A549 (cell line): ENCODE measurements at regions not wholly inside any gene's neighbourhood (a gene's known extent, or its start where the extent isn't known, plus 50 kb on each side); places are given as distances from the start of the nearest gene placed in this dataset.

Source experiments
- ATAC-seq, 2 experiments: fragments of 200-7000 bp in 1 of 2; fragments of >200 bp in 1 of 2; cut with Nextera tagmentation in 1 of 2; cut with Tn5 transposase in 1 of 2; 3 replicates each; pipeline versions ENCODE4 v1.8.0 to v1.9.1; 2018 to 2020; ENCODE audit warnings: mild to moderate bottlenecking in 1 of 2, moderate library complexity in 1 of 2
- CTCF ChIA-PET: fragments of 300-600 bp; sonication (Branson Sonifier 250); formaldehyde crosslinking; extraction: SDS; loops from one replicate; lab custom pipeline; 2021; ENCODE audit warnings: antibody characterized with exemption, inconsistent platforms; lab: Yijun Ruan, JAX
- POLR2A ChIA-PET: fragments of 350-600 bp; formaldehyde crosslinking; extraction: SDS; loops from one replicate; lab custom pipeline; 2021; ENCODE audit warnings: antibody characterized with exemption, inconsistent platforms; lab: Yijun Ruan, JAX
- DNase-seq, 2 experiments: peaks; one replicate each; pipeline versions ENCODE4 v3.0.0 to v3.0.0-alpha.2; 2011 to 2016; ENCODE audit warnings: low read depth in 1 of 2, low spot score in 1 of 2
- FAIRE-seq: peaks from 2 replicates; lab custom pipeline; 2011; peaks lifted over from hg19 to GRCh38; lab: Jason Lieb, UNC
- H3K27ac ChIP-seq, 2 experiments: fragments of >200 bp; sonication (Bioruptor Twin); formaldehyde crosslinking; 3 replicates each; pipeline ENCODE4 v1.5.1; 2016 to 2017
- H3K4me1 ChIP-seq: fragments of >200 bp; sonication (Bioruptor Twin); formaldehyde crosslinking; 3 replicates; pipeline ENCODE4 v1.6.1; 2016
- H3K4me2 ChIP-seq: fragments of >200 bp; sonication (Bioruptor Twin); formaldehyde crosslinking; 3 replicates; pipeline ENCODE4 v1.6.1; 2016
- H3K4me3 ChIP-seq: fragments of >200 bp; sonication (Bioruptor Twin); formaldehyde crosslinking; 3 replicates; pipeline ENCODE4 v1.5.1; 2016
- H3K9me3 ChIP-seq: fragments of >200 bp; sonication (Bioruptor Twin); formaldehyde crosslinking; 3 replicates; pipeline ENCODE4 v1.6.1; 2016
- BHLHE40 ChIP-seq: IDR thresholded peaks from 2 replicates; pipeline ENCODE4 v1.6.1; 2012; ENCODE audit warnings: low read depth, low read length, inconsistent platforms
- CEBPB ChIP-seq, 2 experiments: fragments of >200 bp in 1 of 2; sonication (Bioruptor Twin) in 1 of 2; formaldehyde crosslinking in 1 of 2; IDR thresholded peaks; 2 replicates each; pipeline ENCODE4 v1.6.1; 2012 to 2016
- CHD2 ChIP-seq: fragments of 150-350 bp; IDR thresholded peaks from 2 replicates; pipeline ENCODE4 v1.6.1; 2014; ENCODE audit warnings: low read length; ENCODE audit not compliant: partially characterized antibody
- E2F6 ChIP-seq: IDR thresholded peaks from 2 replicates; pipeline ENCODE4 v1.6.1; 2012; ENCODE audit warnings: low read depth, borderline replicate concordance
- EHMT2 ChIP-seq: fragments of 200-600 bp; sonication (generic); IDR thresholded peaks from 2 replicates; pipeline ENCODE4 v1.6.1; 2016; ENCODE audit warnings: antibody characterized with exemption, low read depth, mild to moderate bottlenecking, moderate library complexity
- ELK1 ChIP-seq: fragments of 150-350 bp; IDR thresholded peaks from 2 replicates; pipeline ENCODE4 v1.6.1; 2014; ENCODE audit warnings: low read depth, mild to moderate bottlenecking, low read length
- ESRRA ChIP-seq: fragments of 150-350 bp; IDR thresholded peaks from 2 replicates; pipeline ENCODE4 v1.6.1; 2014; ENCODE audit warnings: mild to moderate bottlenecking, low read length, borderline replicate concordance
- FOSB ChIP-seq: fragments of 250-450 bp; sonication (Bioruptor Pico); IDR thresholded peaks from 2 replicates; pipeline ENCODE4 v1.5.0; 2020; ENCODE audit warnings: mild to moderate bottlenecking, moderate library complexity
- FOSL2 ChIP-seq, 2 experiments: fragments of 450-650 bp in 1 of 2; fragments of >200 bp in 1 of 2; sonication (Bioruptor Twin) in 1 of 2; formaldehyde crosslinking; IDR thresholded peaks; 2 replicates each; pipeline versions ENCODE4 v1.5.0 to v1.6.1; 2016 to 2020; ENCODE audit warnings: mild to moderate bottlenecking in 1 of 2, moderate library complexity in 1 of 2
- FOXS1 ChIP-seq: fragments of 250-450 bp; sonication (Bioruptor Pico); IDR thresholded peaks from 2 replicates; pipeline ENCODE4 v1.5.0; 2020; ENCODE audit warnings: mild to moderate bottlenecking, moderate library complexity
- HDAC2 ChIP-seq: fragments of 200-600 bp; sonication (generic); IDR thresholded peaks from 2 replicates; pipeline ENCODE4 v1.6.1; 2016
- HEYL ChIP-seq: fragments of 250-450 bp; sonication (Bioruptor Pico); IDR thresholded peaks from 2 replicates; pipeline ENCODE4 v1.8.0; 2021; ENCODE audit warnings: mild to moderate bottlenecking, moderate library complexity
- HMGXB4 ChIP-seq: fragments of 250-450 bp; sonication (Bioruptor Pico); IDR thresholded peaks from 2 replicates; pipeline ENCODE4 v1.5.0; 2021; ENCODE audit warnings: mild to moderate bottlenecking, moderate library complexity, borderline replicate concordance
- HOXA7 ChIP-seq: fragments of 250-450 bp; sonication (Bioruptor Pico); IDR thresholded peaks from 2 replicates; pipeline ENCODE4 v1.5.0; 2020; ENCODE audit warnings: mild to moderate bottlenecking, moderate library complexity
- HOXB13 ChIP-seq: fragments of 250-450 bp; sonication (Bioruptor Pico); IDR thresholded peaks from 2 replicates; pipeline ENCODE4 v1.5.0; 2020; ENCODE audit warnings: low read depth, mild to moderate bottlenecking, moderate library complexity
- HOXB5 ChIP-seq: fragments of 250-450 bp; sonication (Bioruptor Pico); IDR thresholded peaks from 2 replicates; pipeline ENCODE4 v1.5.0; 2020; ENCODE audit warnings: mild to moderate bottlenecking, moderate library complexity
- KDM5A ChIP-seq: fragments of 200-600 bp; sonication (generic); IDR thresholded peaks from 2 replicates; pipeline ENCODE4 v1.6.1; 2016; ENCODE audit warnings: antibody characterized with exemption, mild to moderate bottlenecking
- MAFK ChIP-seq: fragments of 450-650 bp; IDR thresholded peaks from 2 replicates; pipeline ENCODE4 v1.6.1; 2014; ENCODE audit not compliant: partially characterized antibody
- MYC ChIP-seq: IDR thresholded peaks from 2 replicates; pipeline ENCODE4 v1.6.1; 2012; ENCODE audit warnings: mild to moderate bottlenecking, inconsistent platforms, low read length, improper control_type of control experiment, borderline replicate concordance
- NR3C1 ChIP-seq: fragments of >200 bp; sonication (Bioruptor Twin); formaldehyde crosslinking; IDR thresholded peaks from 3 replicates; pipeline ENCODE4 v1.6.1; 2017
- POLR2A ChIP-seq: IDR thresholded peaks from 2 replicates; pipeline ENCODE4 v1.6.1; 2012; ENCODE audit warnings: mild to moderate bottlenecking, low read length
- RAD21 ChIP-seq, 2 experiments: fragments of >200 bp in 1 of 2; sonication (Bioruptor Twin) in 1 of 2; formaldehyde crosslinking in 1 of 2; IDR thresholded peaks in 1 of 2; conservative IDR thresholded peaks in 1 of 2; 2 replicates in 1 of 2; 3 replicates in 1 of 2; pipeline ENCODE4 v1.6.1; 2012 to 2018; ENCODE audit warnings: inconsistent platforms in 1 of 2
- SREBF2 ChIP-seq: fragments of 450-650 bp; IDR thresholded peaks from 2 replicates; pipeline ENCODE4 v1.6.1; 2014; ENCODE audit warnings: mild to moderate bottlenecking, moderate library complexity
- TP53 ChIP-seq: fragments of 250-450 bp; sonication (Bioruptor Pico); IDR thresholded peaks from 2 replicates; pipeline ENCODE4 v1.5.0; 2021; ENCODE audit warnings: mild to moderate bottlenecking, moderate library complexity
- USF2 ChIP-seq: fragments of 450-650 bp; IDR thresholded peaks from 2 replicates; pipeline ENCODE4 v1.6.1; 2014; ENCODE audit warnings: antibody characterized with exemption
- ZC3H11A ChIP-seq: fragments of 450-650 bp; IDR thresholded peaks from 2 replicates; pipeline ENCODE4 v1.6.1; 2014; ENCODE audit warnings: antibody characterized with exemption, mild to moderate bottlenecking
- ZFP36 ChIP-seq: fragments of 450-650 bp; IDR thresholded peaks from 2 replicates; pipeline ENCODE4 v1.6.1; 2014; ENCODE audit warnings: borderline replicate concordance; ENCODE audit not compliant: partially characterized antibody
- ZNF302 ChIP-seq: fragments of 250-450 bp; sonication (Bioruptor Pico); IDR thresholded peaks from 2 replicates; pipeline ENCODE4 v1.9.0; 2021; ENCODE audit warnings: inconsistent platforms, mild to moderate bottlenecking, moderate library complexity
- ZSCAN20 ChIP-seq: fragments of 250-450 bp; sonication (Bioruptor Pico); IDR thresholded peaks from 2 replicates; pipeline ENCODE4 v1.8.0; 2022; ENCODE audit warnings: mild to moderate bottlenecking, moderate library complexity
- WGBS: methylation state at CpG from one replicate; pipeline ENCODE4 v1.1.6; 2017; ENCODE audit errors: missing lambda C conversion rate; 5-methylcytosine and 5-hydroxymethylcytosine counted together

- DNase-seq, result no peak
- H3K4me3 ChIP-seq, result no peak overlapping the region
- ChIA-PET POLR2A (no interaction called here), CTCF (no interaction called here)
- H3K27ac ChIP-seq, result no peak overlapping the region
- WGBS, result 44% methylated on average over 5 of the region's 5 CpGs
- H3K4me1 ChIP-seq, result no peaks in the 10 kb centered on the region
- no peaks in the 10 kb centered on the region for H3K9me3 ChIP-seq
- H3K4me2 ChIP-seq, result no peak overlapping the region
- TF ChIP-seq MAFK, result no peak
- TF ChIP-seq ZSCAN20 (CRISPR knock-in tag), result no peak
- no peak for TF ChIP-seq HEYL
- TF ChIP-seq BHLHE40, result no peak
- no peak for TF ChIP-seq FOSB (CRISPR knock-in tag)
- TF ChIP-seq KDM5A, result no peak
- no peak for FAIRE-seq
- no peak for ATAC-seq
Measured at GRCh38 chrX:55326985-55327384, 62.3 kb upstream of the PAGE3 start.

- H3K27ac ChIP-seq, result no peak overlapping the region
- no peaks in the 10 kb centered on the region for H3K4me1 ChIP-seq
- no peak for ATAC-seq
- no peaks in the 10 kb centered on the region for H3K9me3 ChIP-seq
- ChIA-PET CTCF (no interaction called here), POLR2A (no interaction called here)
- TF ChIP-seq HOXB5 (CRISPR knock-in tag), result no peak
- no peak for TF ChIP-seq TP53 (CRISPR knock-in tag)
- TF ChIP-seq HEYL, result no peak
- TF ChIP-seq CEBPB (IDR thresholded peaks at IDR 0.05), result no peak
- no peak for TF ChIP-seq ZFP36
- no peak for TF ChIP-seq HOXA7 (CRISPR knock-in tag)
- TF ChIP-seq CHD2, result no peak
- TF ChIP-seq ESRRA, result no peak
- TF ChIP-seq NR3C1, result no peak
- TF ChIP-seq FOSL2 (IDR thresholded peaks at IDR 0.05), result no peak
- no peak for TF ChIP-seq FOSL2 (CRISPR knock-in tag; IDR thresholded peaks at IDR 0.05)
- no peak for TF ChIP-seq ELK1
- no peak for TF ChIP-seq MYC
- TF ChIP-seq FOXS1 (CRISPR knock-in tag), result no peak
- TF ChIP-seq USF2, result no peak
- WGBS, result 8% methylated on average over 1 of the region's 1 CpG
- no peak overlapping the region for H3K4me3 ChIP-seq
- DNase-seq, result no peak
- FAIRE-seq, result peak; percentile 39
- no peak overlapping the region for H3K4me2 ChIP-seq
Measured at GRCh38 chrX:55335296-55335695, 70.6 kb upstream of the PAGE3 start.

GRCh38 chrX:55336176-55336575 is 71.5 kb upstream of the PAGE3 start:
- DNase-seq (no peak), FAIRE-seq (no peak), ATAC-seq (no peak)
- Histone ChIP-seq H3K4me2 (no peak overlapping the region), H3K4me3 (no peak overlapping the region), H3K27ac (no peak overlapping the region), H3K9me3 (no peaks in the 10 kb centered on the region), H3K4me1 (no peaks in the 10 kb centered on the region)
- ChIA-PET CTCF (no interaction called here), POLR2A (no interaction called here)
- no peak for TF ChIP-seq HOXB13 (CRISPR knock-in tag)
- no peak for TF ChIP-seq NR3C1
- no peak for TF ChIP-seq ZNF302
- TF ChIP-seq MYC, result no peak
- no peak for TF ChIP-seq RAD21 (conservative IDR thresholded peaks at IDR 0.05 in 1 of 2, IDR thresholded peaks at IDR 0.05 in 1 of 2)
- TF ChIP-seq BHLHE40, result no peak
- no peak for TF ChIP-seq POLR2A
- no peak for TF ChIP-seq EHMT2
- TF ChIP-seq SREBF2, result no peak
- TF ChIP-seq E2F6, result no peak
- no peak for TF ChIP-seq MAFK
- TF ChIP-seq HDAC2, result no peak
- TF ChIP-seq HMGXB4 (CRISPR knock-in tag), result no peak
- TF ChIP-seq ZC3H11A, result no peak
